SK-N-MC (cell line): ENCODE measurements at regions not wholly inside any gene's neighbourhood (a gene's known extent, or its start where the extent isn't known, plus 50 kb on each side); places are given as distances from the start of the nearest gene placed in this dataset.

Experiments
- DNase-seq: peaks from one replicate; pipeline ENCODE4 v3.0.0-alpha.2; 2011; ENCODE audit warnings: low read depth, low spot score
- H3K27ac ChIP-seq: fragments of 200-600 bp; sonication (generic); 2 replicates; pipeline ENCODE4 v1.5.1; 2016; ENCODE audit warnings: mixed run types
- H3K36me3 ChIP-seq: fragments of 200-600 bp; sonication (generic); 2 replicates; pipeline ENCODE4 v1.6.1; 2017; ENCODE audit warnings: antibody characterized with exemption, low read length, mixed read lengths; ENCODE audit not compliant: insufficient read depth
- H3K4me3 ChIP-seq: fragments of 200-600 bp; sonication (generic); 2 replicates; pipeline ENCODE4 v1.5.1; 2016
- H3K9ac ChIP-seq: fragments of 200-600 bp; sonication (generic); 2 replicates; pipeline ENCODE4 v1.8.0; 2017; ENCODE audit warnings: mixed run types, mixed read lengths; ENCODE audit not compliant: insufficient read length
- H3K9me3 ChIP-seq: fragments of 200-600 bp; sonication (generic); 2 replicates; pipeline ENCODE4 v1.6.1; 2017; ENCODE audit warnings: low read depth, mild to moderate bottlenecking, antibody characterized with exemption, low read length, moderate library complexity, mixed read lengths
- EZH2 ChIP-seq: fragments of 200-600 bp; sonication (generic); IDR thresholded peaks from one replicate; pipeline ENCODE4 v1.6.1; 2017; ENCODE audit warnings: antibody characterized with exemption
- FOXP2 ChIP-seq: optimal IDR thresholded peaks from 2 replicates; pipeline ENCODE3; 2011; ENCODE audit warnings: mild to moderate bottlenecking, moderate library complexity; ENCODE audit not compliant: insufficient read depth; ENCODE audit errors: extremely low read length, control extremely low read depth
- POLR2AphosphoS5 ChIP-seq: IDR thresholded peaks from 2 replicates; pipeline ENCODE4 v1.6.1; 2012; ENCODE audit warnings: mild to moderate bottlenecking, low read depth, low read length, borderline replicate concordance

DNA sequence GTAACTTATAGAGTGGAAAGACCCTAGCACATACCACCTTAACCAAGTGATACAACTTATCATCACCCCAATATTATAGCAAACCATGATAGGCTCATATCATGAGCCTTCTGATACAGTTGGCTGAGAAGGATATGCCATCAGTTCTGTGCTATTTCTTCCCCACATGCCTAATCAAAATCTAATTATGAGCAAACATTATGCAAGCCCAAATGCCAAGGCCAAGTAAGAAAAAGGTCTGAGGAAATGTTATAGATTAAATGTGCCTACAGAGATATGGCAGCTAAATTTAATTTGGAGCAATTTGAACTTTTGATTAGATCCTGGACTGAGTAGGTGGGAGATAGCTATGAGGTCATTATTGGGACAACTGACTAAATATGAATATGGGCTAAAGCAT lies 225.9 kb upstream of the PMFBP1 start:
- no peak overlapping the region for H3K4me3 ChIP-seq
- H3K36me3 ChIP-seq = no peaks in the 10 kb centered on the region
- H3K9me3 ChIP-seq = no peaks in the 10 kb centered on the region
- TF ChIP-seq EZH2 (no peak), FOXP2 (no peak), POLR2AphosphoS5 (no peak)
- no peak overlapping the region for H3K9ac ChIP-seq
- DNase-seq = no peak
- no peak overlapping the region for H3K27ac ChIP-seq

DNA sequence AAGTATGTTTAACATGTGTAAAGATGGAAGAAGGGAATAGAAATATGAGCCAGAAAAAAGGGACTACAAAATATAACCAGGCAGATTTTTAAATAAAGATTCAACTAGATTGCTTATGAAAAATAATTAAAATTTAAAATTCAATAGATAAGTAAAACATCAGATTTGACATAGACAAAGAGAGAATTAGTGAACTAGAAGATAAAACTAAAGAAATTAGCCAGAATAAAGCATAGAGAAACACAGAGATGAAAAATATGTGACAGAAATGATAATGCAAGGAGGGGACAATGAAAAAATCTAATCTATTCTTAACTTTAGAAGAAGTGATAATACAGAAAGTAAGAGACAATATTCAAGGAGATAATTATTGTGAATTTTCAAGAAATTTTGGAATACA lies 222.6 kb upstream of the PMFBP1 start:
- H3K36me3 ChIP-seq = no peaks in the 10 kb centered on the region
- TF ChIP-seq EZH2 (no peak), POLR2AphosphoS5 (no peak), FOXP2 (no peak)
- no peak overlapping the region for H3K4me3 ChIP-seq
- no peaks in the 10 kb centered on the region for H3K9me3 ChIP-seq
- H3K9ac ChIP-seq = no peak overlapping the region
- DNase-seq = no peak
- H3K27ac ChIP-seq = no peak overlapping the region

DNA sequence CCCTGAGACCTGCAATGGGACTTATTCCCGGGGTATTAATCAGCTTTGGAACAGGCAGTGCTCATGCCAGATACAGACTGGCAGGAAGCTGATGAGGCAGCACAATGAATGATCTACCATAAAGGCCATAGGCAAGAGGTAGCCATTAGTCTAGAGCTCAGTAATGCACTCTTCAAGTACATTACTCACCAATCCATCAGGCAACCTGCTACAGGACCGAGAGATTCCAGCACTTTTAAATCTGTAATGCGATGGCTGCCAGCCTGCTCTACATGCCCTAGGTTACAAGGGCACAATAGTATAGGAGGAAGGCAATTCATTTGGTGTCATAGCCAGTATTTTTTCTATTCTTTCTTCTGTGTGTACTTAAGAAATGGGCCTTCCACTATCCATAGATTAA lies 217.8 kb upstream of the PMFBP1 start:
- DNase-seq = no peak
- Histone ChIP-seq H3K27ac (no peak overlapping the region), H3K4me3 (no peak overlapping the region), H3K36me3 (no peaks in the 10 kb centered on the region), H3K9me3 (no peaks in the 10 kb centered on the region; the same call in 1 of the 2 replicates), H3K9ac (no peak overlapping the region)
- TF ChIP-seq POLR2AphosphoS5 (no peak), EZH2 (no peak), FOXP2 (no peak)

DNA sequence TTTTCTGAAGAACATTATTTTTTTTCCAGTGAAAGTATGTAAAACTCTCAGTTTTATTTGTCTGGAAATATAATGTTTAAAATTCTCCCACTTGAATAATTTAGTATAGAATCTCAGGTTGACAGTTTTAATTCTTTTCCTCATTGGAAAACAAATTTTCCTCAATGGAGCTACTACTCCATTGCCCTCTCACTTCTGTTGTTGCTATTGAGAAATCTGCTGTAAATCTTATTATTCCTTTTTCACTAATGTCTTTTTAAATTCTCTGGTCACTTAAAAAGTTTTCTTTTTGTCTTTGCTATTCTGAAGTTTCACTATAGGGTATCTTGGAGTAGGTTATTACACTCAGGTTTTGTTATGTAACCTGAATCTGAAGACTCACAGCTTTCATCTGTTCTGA lies 216.1 kb upstream of the PMFBP1 start:
- no peak overlapping the region for H3K27ac ChIP-seq
- no peak for TF ChIP-seq EZH2
- no peak for TF ChIP-seq POLR2AphosphoS5
- TF ChIP-seq FOXP2 = no peak
- DNase-seq = no peak
- no peaks in the 10 kb centered on the region; the same call in 1 of the 2 replicates for H3K9me3 ChIP-seq
- H3K4me3 ChIP-seq = no peak overlapping the region
- no peaks in the 10 kb centered on the region for H3K36me3 ChIP-seq
- H3K9ac ChIP-seq = no peak overlapping the region

DNA sequence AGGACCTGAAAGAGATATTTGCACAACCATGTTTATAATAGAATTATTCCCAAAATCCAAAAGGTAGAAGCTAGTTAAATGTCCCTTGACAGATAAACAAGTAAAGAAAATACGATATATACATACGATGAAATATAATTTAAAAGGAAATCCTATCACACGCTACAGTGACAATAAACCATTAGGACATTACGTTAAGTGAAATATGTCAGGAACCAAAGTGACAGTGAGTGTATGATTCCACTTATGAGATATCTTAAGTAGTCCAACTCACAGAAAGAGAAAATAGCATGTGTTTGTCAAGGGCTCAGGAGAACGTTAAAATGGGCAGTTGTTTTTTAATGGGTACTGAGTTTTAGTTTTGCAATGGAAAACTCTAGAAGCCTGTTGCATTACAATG lies 212.7 kb upstream of the PMFBP1 start:
- H3K4me3 ChIP-seq = no peak overlapping the region
- H3K9me3 ChIP-seq = no peaks in the 10 kb centered on the region; the same call in 1 of the 2 replicates
- H3K27ac ChIP-seq = no peak overlapping the region
- no peak for DNase-seq
- H3K36me3 ChIP-seq = no peaks in the 10 kb centered on the region
- H3K9ac ChIP-seq = no peak overlapping the region
- TF ChIP-seq POLR2AphosphoS5 = no peak
- TF ChIP-seq EZH2 = no peak
- no peak for TF ChIP-seq FOXP2

DNA sequence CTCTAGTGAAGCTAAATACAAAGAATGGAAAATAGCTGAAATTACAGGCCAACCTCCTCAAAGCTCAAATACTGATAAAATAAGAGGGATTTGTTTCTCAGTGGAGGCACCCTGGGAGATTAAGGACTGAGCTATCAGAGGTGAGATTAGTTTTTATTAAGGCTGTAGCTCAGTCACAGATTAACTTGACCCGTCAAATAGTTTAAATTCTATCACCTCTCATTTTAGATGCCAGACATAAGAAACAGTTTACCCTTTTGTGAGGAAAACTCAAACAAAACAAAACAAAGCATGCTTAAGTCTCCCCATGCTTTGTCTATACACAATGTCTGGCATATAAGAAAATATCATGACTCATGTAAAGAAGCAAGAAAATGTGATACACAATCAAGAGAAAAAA lies 208.3 kb upstream of the PMFBP1 start:
- DNase-seq = no peak
- Histone ChIP-seq H3K9ac (no peak overlapping the region), H3K36me3 (no peaks in the 10 kb centered on the region), H3K9me3 (no peaks in the 10 kb centered on the region), H3K27ac (no peak overlapping the region), H3K4me3 (no peak overlapping the region)
- no peak for TF ChIP-seq EZH2
- TF ChIP-seq FOXP2 = no peak
- no peak for TF ChIP-seq POLR2AphosphoS5

DNA sequence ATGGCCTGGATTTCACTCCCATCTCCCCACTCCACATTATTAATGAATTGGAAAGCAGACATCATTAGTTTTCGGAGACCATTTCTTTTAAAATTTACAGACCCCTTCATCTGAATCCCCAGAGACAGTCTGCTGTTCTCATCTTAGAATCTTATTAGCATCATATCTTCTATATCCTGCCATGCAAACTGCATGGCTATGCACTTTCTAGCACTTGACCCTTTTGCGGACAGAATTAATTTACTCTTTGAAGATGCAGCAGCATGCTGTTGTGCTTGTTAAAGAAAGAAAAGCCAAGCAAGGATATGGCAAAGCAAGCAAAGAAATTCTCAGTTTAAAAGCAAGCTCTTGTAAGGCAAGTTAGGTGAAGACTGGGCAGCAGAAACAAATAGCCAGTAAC lies 201.2 kb upstream of the PMFBP1 start:
- no peak overlapping the region for H3K9ac ChIP-seq
- TF ChIP-seq FOXP2 = no peak
- no peak for TF ChIP-seq EZH2
- no peak for TF ChIP-seq POLR2AphosphoS5
- H3K36me3 ChIP-seq = no peaks in the 10 kb centered on the region
- H3K4me3 ChIP-seq = no peak overlapping the region
- no peak for DNase-seq
- H3K27ac ChIP-seq = no peak overlapping the region
- H3K9me3 ChIP-seq = no peaks in the 10 kb centered on the region

DNA sequence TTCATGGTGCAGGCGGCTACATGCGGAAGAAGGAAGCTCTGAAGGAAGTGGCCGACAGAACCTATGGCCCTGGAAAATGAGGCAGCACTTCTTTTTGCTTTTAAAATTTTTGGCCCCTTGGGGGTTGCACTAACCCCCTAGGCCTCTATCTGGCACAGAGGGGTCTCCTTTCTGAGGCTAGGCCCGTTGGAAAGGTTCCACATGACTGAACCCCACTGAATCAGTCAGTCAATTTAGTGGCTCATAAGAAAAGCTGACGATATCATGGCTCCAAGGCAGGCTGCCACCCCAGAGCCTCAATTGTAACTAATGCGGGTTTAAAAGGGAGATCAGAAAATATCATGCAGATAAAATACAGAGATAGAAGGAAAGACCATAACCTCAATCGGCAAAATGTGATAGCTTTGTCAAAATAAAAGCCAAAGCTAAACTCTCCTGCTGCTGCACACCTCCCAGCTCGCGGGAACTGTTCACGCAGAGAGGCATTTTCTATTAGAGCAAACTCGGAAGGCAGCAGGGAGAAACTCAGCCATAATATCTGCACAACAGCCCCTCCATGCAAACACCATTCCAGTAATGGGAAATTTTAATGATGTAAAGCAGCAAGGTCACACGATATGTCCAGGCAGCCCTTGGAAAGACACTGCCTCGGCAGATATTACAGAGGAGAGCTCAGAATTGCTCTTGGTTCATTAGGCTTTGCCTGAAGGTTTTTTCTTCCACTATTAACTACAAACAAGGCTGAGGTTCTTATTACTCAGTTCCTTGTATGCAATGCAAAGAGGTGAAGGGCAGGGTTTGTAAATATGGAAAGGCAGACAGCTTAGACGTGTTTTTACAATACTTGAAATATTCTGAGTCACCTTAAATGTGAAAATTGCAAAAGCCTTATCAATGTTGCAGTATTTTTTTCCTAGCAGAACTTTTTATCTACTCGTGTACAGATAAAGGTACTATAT lies 200.4 kb upstream of the PMFBP1 start:
- Histone ChIP-seq H3K36me3 (no peaks in the 10 kb centered on the region), H3K9ac (no peak overlapping the region), H3K27ac (no peak overlapping the region), H3K4me3 (no peak overlapping the region), H3K9me3 (no peaks in the 10 kb centered on the region)
- TF ChIP-seq POLR2AphosphoS5 (no peak), EZH2 (no peak), FOXP2 (no peak)
- no peak for DNase-seq

DNA sequence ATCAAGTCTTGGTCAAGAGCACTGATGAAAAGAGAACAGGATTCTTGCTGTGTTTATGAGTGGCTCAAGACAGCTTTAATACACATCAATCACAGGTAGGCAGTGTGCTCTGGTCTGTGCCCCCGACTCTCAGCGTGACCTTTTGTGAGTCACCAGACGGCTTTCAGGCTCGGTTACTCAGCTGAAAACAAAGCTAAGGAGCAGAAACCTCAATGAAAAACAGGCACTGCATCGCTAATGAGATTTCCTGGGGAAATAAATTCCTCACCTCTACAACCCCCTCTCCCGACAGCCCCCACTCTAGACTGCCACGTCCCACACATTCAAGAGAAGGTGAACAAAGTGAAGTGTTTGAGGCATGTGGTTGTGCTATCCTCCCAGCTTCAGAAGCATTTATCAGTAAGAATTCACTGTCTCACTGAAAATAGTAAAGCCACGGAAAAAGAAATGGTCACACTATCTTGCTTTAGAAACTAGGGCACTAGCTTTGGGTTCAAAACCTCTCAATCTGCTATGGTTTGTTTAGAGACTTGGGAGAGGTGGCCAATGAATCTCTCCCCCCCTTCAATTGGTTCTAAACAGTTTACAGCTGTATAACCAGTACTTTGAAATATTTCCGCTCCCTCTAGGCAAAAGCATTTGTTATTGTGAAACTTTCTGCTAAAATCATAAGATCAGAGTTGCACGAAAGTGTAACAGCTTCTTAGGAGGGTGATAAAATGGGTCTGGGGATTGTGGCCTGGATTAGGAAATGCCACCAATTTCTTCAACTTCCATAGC lies 199.5 kb upstream of the PMFBP1 start:
- no peak for DNase-seq
- no peak for TF ChIP-seq POLR2AphosphoS5
- TF ChIP-seq EZH2 = no peak
- TF ChIP-seq FOXP2 = no peak
- Histone ChIP-seq H3K4me3 (no peak overlapping the region), H3K27ac (no peak overlapping the region), H3K9me3 (no peaks in the 10 kb centered on the region), H3K36me3 (no peaks in the 10 kb centered on the region), H3K9ac (no peak overlapping the region)
